ENCODE measurements at regions not wholly inside any gene's neighbourhood (a gene's known extent, or its start where the extent isn't known, plus 50 kb on each side); places are given as distances from the start of the nearest gene placed in this dataset.

DNA sequence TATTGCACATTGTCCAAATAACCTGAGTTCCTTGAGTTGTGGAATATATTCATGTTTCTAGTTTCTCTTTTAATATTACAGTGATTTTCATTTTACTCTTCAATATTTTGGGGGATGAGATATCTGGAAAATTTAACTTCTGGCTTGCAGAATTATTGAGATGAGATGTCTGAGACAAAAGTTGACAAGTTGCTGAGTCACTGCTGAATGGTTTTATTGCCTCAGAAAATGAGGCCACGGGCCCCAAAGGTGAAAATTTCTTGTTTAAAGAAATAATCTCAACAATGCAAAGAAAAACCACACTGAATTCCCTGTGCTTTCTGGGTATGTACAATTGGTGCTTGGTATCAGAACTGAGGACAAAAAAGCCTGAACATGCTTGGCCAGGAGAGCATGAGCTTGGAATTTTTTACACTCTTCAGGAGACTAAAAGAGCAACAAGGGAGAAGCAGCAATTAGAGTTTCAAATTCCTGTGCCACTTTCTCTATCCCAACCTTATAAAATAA lies 129.2 kb upstream of the TOM1L1 start:
- H3K9ac ChIP-seq (ENCODE audit: low read length) = no peak overlapping the region
- H3K9me2 ChIP-seq (ENCODE audit: insufficient read depth, low read length) = no peaks in the 10 kb centered on the region
- H3K4me2 ChIP-seq (ENCODE audit: low read length) = no peak overlapping the region
- TF ChIP-seq, protein P1, sequence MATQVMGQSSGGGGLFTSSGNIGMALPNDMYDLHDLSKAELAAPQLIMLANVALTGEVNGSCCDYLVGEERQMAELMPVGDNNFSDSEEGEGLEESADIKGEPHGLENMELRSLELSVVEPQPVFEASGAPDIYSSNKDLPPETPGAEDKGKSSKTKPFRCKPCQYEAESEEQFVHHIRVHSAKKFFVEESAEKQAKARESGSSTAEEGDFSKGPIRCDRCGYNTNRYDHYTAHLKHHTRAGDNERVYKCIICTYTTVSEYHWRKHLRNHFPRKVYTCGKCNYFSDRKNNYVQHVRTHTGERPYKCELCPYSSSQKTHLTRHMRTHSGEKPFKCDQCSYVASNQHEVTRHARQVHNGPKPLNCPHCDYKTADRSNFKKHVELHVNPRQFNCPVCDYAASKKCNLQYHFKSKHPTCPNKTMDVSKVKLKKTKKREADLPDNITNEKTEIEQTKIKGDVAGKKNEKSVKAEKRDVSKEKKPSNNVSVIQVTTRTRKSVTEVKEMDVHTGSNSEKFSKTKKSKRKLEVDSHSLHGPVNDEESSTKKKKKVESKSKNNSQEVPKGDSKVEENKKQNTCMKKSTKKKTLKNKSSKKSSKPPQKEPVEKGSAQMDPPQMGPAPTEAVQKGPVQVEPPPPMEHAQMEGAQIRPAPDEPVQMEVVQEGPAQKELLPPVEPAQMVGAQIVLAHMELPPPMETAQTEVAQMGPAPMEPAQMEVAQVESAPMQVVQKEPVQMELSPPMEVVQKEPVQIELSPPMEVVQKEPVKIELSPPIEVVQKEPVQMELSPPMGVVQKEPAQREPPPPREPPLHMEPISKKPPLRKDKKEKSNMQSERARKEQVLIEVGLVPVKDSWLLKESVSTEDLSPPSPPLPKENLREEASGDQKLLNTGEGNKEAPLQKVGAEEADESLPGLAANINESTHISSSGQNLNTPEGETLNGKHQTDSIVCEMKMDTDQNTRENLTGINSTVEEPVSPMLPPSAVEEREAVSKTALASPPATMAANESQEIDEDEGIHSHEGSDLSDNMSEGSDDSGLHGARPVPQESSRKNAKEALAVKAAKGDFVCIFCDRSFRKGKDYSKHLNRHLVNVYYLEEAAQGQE (IDR thresholded peaks at IDR 0.05; ENCODE audit: borderline replicate concordance) = no peak
- TF ChIP-seq SMC3 (conservative IDR thresholded peaks at IDR 0.05; ENCODE audit: poor library complexity) (no peak), POLR2AphosphoS5 (IDR thresholded peaks at IDR 0.05) (no peak), TAF1 (IDR thresholded peaks at IDR 0.05; ENCODE audit: low read depth) (no peak), RAD21 (conservative IDR thresholded peaks at IDR 0.05) (no peak), MXI1 (conservative IDR thresholded peaks at IDR 0.05; ENCODE audit: poor library complexity, severe bottlenecking) (no peak), EZH2 (IDR thresholded peaks at IDR 0.05; ENCODE audit: borderline replicate concordance, insufficient read depth, low read length, poor library complexity, severe bottlenecking) (no peak), EP300 (conservative IDR thresholded peaks at IDR 0.05; ENCODE audit: poor library complexity, severe bottlenecking) (no peak)
- TF ChIP-seq, protein P2, sequence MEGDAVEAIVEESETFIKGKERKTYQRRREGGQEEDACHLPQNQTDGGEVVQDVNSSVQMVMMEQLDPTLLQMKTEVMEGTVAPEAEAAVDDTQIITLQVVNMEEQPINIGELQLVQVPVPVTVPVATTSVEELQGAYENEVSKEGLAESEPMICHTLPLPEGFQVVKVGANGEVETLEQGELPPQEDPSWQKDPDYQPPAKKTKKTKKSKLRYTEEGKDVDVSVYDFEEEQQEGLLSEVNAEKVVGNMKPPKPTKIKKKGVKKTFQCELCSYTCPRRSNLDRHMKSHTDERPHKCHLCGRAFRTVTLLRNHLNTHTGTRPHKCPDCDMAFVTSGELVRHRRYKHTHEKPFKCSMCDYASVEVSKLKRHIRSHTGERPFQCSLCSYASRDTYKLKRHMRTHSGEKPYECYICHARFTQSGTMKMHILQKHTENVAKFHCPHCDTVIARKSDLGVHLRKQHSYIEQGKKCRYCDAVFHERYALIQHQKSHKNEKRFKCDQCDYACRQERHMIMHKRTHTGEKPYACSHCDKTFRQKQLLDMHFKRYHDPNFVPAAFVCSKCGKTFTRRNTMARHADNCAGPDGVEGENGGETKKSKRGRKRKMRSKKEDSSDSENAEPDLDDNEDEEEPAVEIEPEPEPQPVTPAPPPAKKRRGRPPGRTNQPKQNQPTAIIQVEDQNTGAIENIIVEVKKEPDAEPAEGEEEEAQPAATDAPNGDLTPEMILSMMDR (IDR thresholded peaks at IDR 0.05; ENCODE audit: poor library complexity, severe bottlenecking) = no peak
- H3K4me3 ChIP-seq (ENCODE audit: low read length) = no peak overlapping the region
- no peaks in the 10 kb centered on the region for H3K27me3 ChIP-seq (ENCODE audit: insufficient read depth, low read depth, low read length)
- H3F3A ChIP-seq (ENCODE audit: insufficient read depth, low read length, poor library complexity, severe bottlenecking) = no peaks in the 10 kb centered on the region
- H3K36me3 ChIP-seq (ENCODE audit: insufficient read depth, low read length) = no peaks in the 10 kb centered on the region
- H4K20me1 ChIP-seq (ENCODE audit: insufficient read depth) = no peaks in the 10 kb centered on the region
- H3K27ac ChIP-seq (ENCODE audit: low read length) = no peak overlapping the region
- no peaks in the 10 kb centered on the region for H3K9me3 ChIP-seq (ENCODE audit: low read length)
- H2AFZ ChIP-seq (ENCODE audit: low read depth, low read length) = no peak overlapping the region
- H3K79me2 ChIP-seq (replicated peaks; ENCODE audit: insufficient read depth, low read length) = no peaks in the 10 kb centered on the region

DNA sequence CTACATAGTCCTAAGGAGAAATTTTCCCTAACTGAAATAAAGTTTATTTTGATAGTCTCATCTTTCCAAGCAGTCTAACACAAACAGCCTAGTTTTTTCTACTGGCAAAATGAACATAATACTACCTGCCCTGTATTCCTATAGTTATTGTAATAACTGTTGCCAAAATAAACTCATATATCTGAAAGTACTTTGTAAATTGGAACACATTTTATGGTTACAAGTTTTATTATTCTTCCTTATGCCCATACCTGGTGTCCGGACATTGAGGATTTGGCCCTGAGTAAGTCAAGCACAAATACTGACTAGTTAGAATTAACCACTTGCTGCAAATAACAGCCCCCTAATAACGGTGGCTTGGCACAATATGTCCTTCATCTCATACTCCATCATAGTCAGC lies 120.4 kb upstream of the TOM1L1 start:
- TF ChIP-seq EZH2 (IDR thresholded peaks at IDR 0.05; ENCODE audit: borderline replicate concordance, insufficient read depth, low read length, poor library complexity, severe bottlenecking) (no peak), MXI1 (conservative IDR thresholded peaks at IDR 0.05; ENCODE audit: poor library complexity, severe bottlenecking) (no peak), POLR2AphosphoS5 (IDR thresholded peaks at IDR 0.05) (no peak), EP300 (conservative IDR thresholded peaks at IDR 0.05; ENCODE audit: poor library complexity, severe bottlenecking) (no peak), SMC3 (conservative IDR thresholded peaks at IDR 0.05; ENCODE audit: poor library complexity) (no peak), RAD21 (conservative IDR thresholded peaks at IDR 0.05) (no peak), TAF1 (IDR thresholded peaks at IDR 0.05; ENCODE audit: low read depth) (no peak)
- TF ChIP-seq, protein P2 (IDR thresholded peaks at IDR 0.05; ENCODE audit: poor library complexity, severe bottlenecking) = no peak
- TF ChIP-seq, protein P1 (IDR thresholded peaks at IDR 0.05; ENCODE audit: borderline replicate concordance) = no peak
- H3K9me2 ChIP-seq (ENCODE audit: insufficient read depth, low read length) = no peaks in the 10 kb centered on the region
- no peak overlapping the region for H3K4me3 ChIP-seq (ENCODE audit: low read length)
- H3K36me3 ChIP-seq (ENCODE audit: insufficient read depth, low read length) = no peaks in the 10 kb centered on the region
- H3K27ac ChIP-seq (ENCODE audit: low read length) = no peak overlapping the region
- no peak overlapping the region for H3K4me2 ChIP-seq (ENCODE audit: low read length)
- H4K20me1 ChIP-seq (ENCODE audit: insufficient read depth) = no peaks in the 10 kb centered on the region
- H3K9ac ChIP-seq (ENCODE audit: low read length) = no peak overlapping the region
- H3K9me3 ChIP-seq (ENCODE audit: low read length) = no peaks in the 10 kb centered on the region
- no peaks in the 10 kb centered on the region for H3K79me2 ChIP-seq (replicated peaks; ENCODE audit: insufficient read depth, low read length)
- H2AFZ ChIP-seq (ENCODE audit: low read depth, low read length) = no peak overlapping the region
- H3K27me3 ChIP-seq (ENCODE audit: insufficient read depth, low read depth, low read length) = no peaks in the 10 kb centered on the region
- H3F3A ChIP-seq (ENCODE audit: insufficient read depth, low read length, poor library complexity, severe bottlenecking) = no peaks in the 10 kb centered on the region
